Astrocyte of the cerebellum (primary cell): ENCODE measurements at regions not wholly inside any gene's neighbourhood (a gene's known extent, or its start where the extent isn't known, plus 50 kb on each side); places are given as distances from the start of the nearest gene placed in this dataset.

Experiments used
- DNase-seq: peaks from one replicate; pipeline ENCODE4 v3.0.0-alpha.2; 2011; ENCODE audit warnings: low read depth
- H3K4me3 ChIP-seq: 2 replicates; pipeline ENCODE4 v1.5.1; 2011; ENCODE audit warnings: mild to moderate bottlenecking, low read depth, low read length, moderate library complexity
- CTCF ChIP-seq: IDR thresholded peaks from 2 replicates; pipeline ENCODE4 v1.5.1; 2012; ENCODE audit warnings: low read length, low read depth, moderate library complexity, mild to moderate bottlenecking; ENCODE audit errors: missing control alignments
- in situ Hi-C: cut with HindIII; loops from 2 replicates; pipeline ENCODE4 v1.10.0; 2017; ENCODE audit warnings: low sequenced_read_pairs

DNA sequence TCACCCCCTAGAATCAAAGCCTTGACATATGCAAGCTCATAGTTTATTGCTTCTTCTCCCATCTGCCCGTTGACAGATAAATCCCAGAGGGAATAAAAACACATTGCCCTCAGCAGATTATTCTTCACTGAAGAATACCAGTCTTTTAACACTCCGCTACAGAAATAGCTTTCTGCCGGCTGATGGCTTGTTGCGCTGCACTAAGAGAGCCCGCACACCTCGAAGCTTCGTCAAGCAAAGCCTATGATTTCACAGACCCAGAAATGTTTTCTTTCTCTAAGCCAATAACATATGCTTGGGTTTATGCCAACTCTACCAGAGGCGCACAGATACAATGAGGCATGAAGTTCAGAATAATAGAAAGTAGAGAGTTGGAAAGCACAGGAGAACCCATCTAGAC lies 208.9 kb upstream of the FOXQ1 start:
- TF ChIP-seq CTCF = no peak
- DNase-seq = no peak
- in situ Hi-C loops = no loop called here
- H3K4me3 ChIP-seq = no peak overlapping the region

GRCh38 chr6:1100269-1100668 lies 211.6 kb upstream of the FOXQ1 start:
- DNase-seq = no peak
- in situ Hi-C loops = no loop called here
- no peak for TF ChIP-seq CTCF
- no peak overlapping the region for H3K4me3 ChIP-seq

- no peak overlapping the region for H3K4me3 ChIP-seq
- in situ Hi-C loops = no loop called here
Observed at GRCh38 chr6:1099264-1099663, 212.6 kb upstream of the FOXQ1 start.

DNA sequence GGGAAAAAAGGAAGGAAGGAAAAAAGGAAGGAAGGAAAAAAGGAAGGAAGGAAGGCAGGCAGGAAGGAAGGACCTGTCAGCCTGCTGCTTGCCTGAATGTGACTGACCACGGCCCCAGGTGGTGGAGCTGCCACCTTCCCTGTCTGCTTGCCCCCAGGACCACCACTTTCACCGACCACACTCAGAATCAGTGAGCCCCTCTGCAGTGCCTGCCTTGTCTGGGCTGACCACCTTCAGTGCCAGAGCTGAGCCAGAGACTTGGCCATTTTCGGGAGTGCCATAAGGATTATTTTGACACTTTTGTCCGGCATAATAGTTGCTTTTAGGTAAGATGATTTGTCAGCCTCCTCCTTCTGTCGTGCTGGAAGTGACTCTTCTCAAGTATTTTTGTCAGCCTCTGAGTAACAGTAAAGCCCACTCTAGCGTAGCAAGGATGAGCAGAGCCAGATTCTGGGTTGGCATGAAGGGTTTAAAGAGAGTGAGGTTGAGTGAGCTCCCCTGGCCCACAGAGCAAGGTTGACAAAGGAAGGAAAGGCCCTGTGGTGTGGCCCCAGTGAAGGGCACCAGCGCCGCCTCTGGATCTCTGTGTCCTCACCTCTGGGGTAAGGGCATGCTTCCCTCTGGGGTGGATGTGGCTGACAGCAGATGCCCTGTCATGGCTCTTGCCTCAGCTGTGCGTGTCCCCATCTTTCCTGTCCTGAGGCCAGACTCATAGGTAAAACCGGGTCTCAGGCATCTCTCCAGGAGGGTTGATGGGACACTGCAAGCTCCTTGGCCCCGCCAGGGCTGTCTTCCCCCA lies 214.7 kb upstream of the FOXQ1 start:
- no peak for DNase-seq
- in situ Hi-C loops = no loop called here
- no peak overlapping the region for H3K4me3 ChIP-seq
- TF ChIP-seq CTCF = no peak

More at GRCh38 chr6:1099264-1099663, 212.6 kb upstream of the FOXQ1 start:
- no peak for TF ChIP-seq CTCF
- DNase-seq = no peak

- H3K4me3 ChIP-seq = no peak overlapping the region
- no peak for DNase-seq
- in situ Hi-C loops = no loop called here
- TF ChIP-seq CTCF = no peak
Observed at GRCh38 chr6:1094306-1094705, 217.6 kb upstream of the FOXQ1 start.

DNA sequence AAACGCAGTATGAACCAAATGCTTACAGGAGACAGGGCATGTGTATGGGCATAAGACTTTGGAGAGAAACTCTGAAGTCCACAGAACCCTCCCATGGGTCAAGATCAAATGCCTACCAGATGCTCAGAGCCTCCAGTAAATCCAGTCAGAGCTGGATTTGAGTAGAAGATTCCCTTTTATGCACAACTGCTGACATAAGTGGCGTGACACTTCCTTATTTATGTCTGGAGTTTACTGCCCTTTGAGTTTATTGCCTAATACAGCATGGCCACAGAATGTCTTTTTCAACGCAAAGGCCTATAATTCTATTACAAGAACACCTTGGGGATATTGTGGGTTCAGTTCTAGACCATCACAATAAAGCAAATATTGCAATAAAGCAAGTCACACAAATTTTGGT lies 220.0 kb upstream of the FOXQ1 start:
- in situ Hi-C loops = no loop called here
- DNase-seq = no peak

More for the DNA sequence above, 220.0 kb upstream of the FOXQ1 start:
- TF ChIP-seq CTCF = no peak
- H3K4me3 ChIP-seq = no peak overlapping the region
